ENCODE measurements at regions not wholly inside any gene's neighbourhood (a gene's known extent, or its start where the extent isn't known, plus 50 kb on each side); places are given as distances from the start of the nearest gene placed in this dataset.
"Not testable (repeated sequence)": the region's sequence is repeated elsewhere in the genome, so short reads cannot be mapped to it uniquely, and the experiment has no call there.

- Mint-ChIP-seq H3K4me1 (no peaks in the 10 kb centered on the region), H3K9me3 (peaks cover 30 to 31% of the 10 kb centered on the region in 2 donors), H3K27ac (no peak overlapping the region)
Observed at GRCh38 chr5:179403426-179404147, 58.3 kb upstream of the ADAMTS2 start.

GRCh38 chr5:179400435-179400834 lies 55.2 kb upstream of the ADAMTS2 start:
- not testable (repeated sequence) for ATAC-seq (replicated peaks); H3K27me3 Mint-ChIP-seq; DNase-seq; H3K4me3 Mint-ChIP-seq; H3K4me1 Mint-ChIP-seq; H3K27ac Mint-ChIP-seq
- Mint-ChIP-seq H3K36me3 (peaks cover 0 to 16% of the 10 kb centered on the region in 2 donors), H3K9me3 (peaks cover 36 to 39% of the 10 kb centered on the region in 2 donors)

More at GRCh38 chr5:179403426-179404147, 58.3 kb upstream of the ADAMTS2 start:
- DNase-seq (no peak), ATAC-seq (replicated peaks) (no peak)
- H3K4me3 Mint-ChIP-seq: no peak overlapping the region
- peaks cover 0 to 15% of the 10 kb centered on the region in 2 donors for H3K36me3 Mint-ChIP-seq
- peaks cover 0 to 5% of the 10 kb centered on the region in 2 donors for H3K27me3 Mint-ChIP-seq

GRCh38 chr5:179400020-179400419 lies 54.8 kb upstream of the ADAMTS2 start:
- Mint-ChIP-seq H3K4me1 (no peaks in the 10 kb centered on the region), H3K27me3 (peaks cover 0 to 5% of the 10 kb centered on the region in 2 donors), H3K9me3 (peaks cover 36 to 42% of the 10 kb centered on the region in 2 donors), H3K27ac (no peak overlapping the region), H3K4me3 (no peak overlapping the region), H3K36me3 (peaks cover 0 to 16% of the 10 kb centered on the region in 2 donors)
- ATAC-seq (replicated peaks) (no peak), DNase-seq (no peak)

GRCh38 chr5:179399327-179399726 lies 54.1 kb upstream of the ADAMTS2 start:
- H3K4me1 Mint-ChIP-seq, H3K4me3 Mint-ChIP-seq: not testable (repeated sequence)

GRCh38 chr5:179397516-179397915 lies 52.3 kb upstream of the ADAMTS2 start:
- Mint-ChIP-seq H3K4me1 (no peaks in the 10 kb centered on the region), H3K4me3 (no peak overlapping the region), H3K27me3 (peaks cover 0 to 5% of the 10 kb centered on the region in 2 donors), H3K9me3 (peaks cover 42 to 50% of the 10 kb centered on the region in 2 donors), H3K27ac (no peak overlapping the region), H3K36me3 (peaks cover 6 to 16% of the 10 kb centered on the region in 2 donors)
- ATAC-seq (replicated peaks): no peak
- no peak for DNase-seq

More at GRCh38 chr5:179399327-179399726, 54.1 kb upstream of the ADAMTS2 start:
- Mint-ChIP-seq H3K36me3 (peaks cover 0 to 16% of the 10 kb centered on the region in 2 donors), H3K9me3 (peaks cover 36 to 42% of the 10 kb centered on the region in 2 donors)
- not testable (repeated sequence) for DNase-seq; H3K27ac Mint-ChIP-seq; ATAC-seq (replicated peaks); H3K27me3 Mint-ChIP-seq
